ENCODE measurements at regions not wholly inside any gene's neighbourhood (a gene's known extent, or its start where the extent isn't known, plus 50 kb on each side); places are given as distances from the start of the nearest gene placed in this dataset.
"Not testable (repeated sequence)": the region's sequence is repeated elsewhere in the genome, so short reads cannot be mapped to it uniquely, and the experiment has no call there.

GRCh38 chr1:120557605-120558302 is 142.9 kb downstream of the NBPF8 start:
- DNase-seq = not testable (repeated sequence)

GRCh38 chr1:120558303-120559060 is 143.6 kb downstream of the NBPF8 start:
- DNase-seq = peak; percentile 5 to 47 (median 6)

- not testable (repeated sequence) for DNase-seq
Observed at GRCh38 chr1:120561767-120562166, 146.9 kb downstream of the NBPF8 start.

- DNase-seq = not testable (repeated sequence)
Observed at GRCh38 chr1:120565396-120565795, 150.6 kb downstream of the NBPF8 start.

- not testable (repeated sequence) for DNase-seq
Observed at GRCh38 chr1:120567620-120568019, 152.8 kb downstream of the NBPF8 start.

- DNase-seq = not testable (repeated sequence)
Observed at GRCh38 chr1:120575201-120575600, 148.5 kb upstream of the NBPF26 start.

- not testable (repeated sequence) for DNase-seq
Observed at GRCh38 chr1:120582135-120582534, 141.6 kb upstream of the NBPF26 start.

GRCh38 chr1:120586053-120586452 is 137.7 kb upstream of the NBPF26 start:
- DNase-seq = not testable (repeated sequence)

- not testable (repeated sequence) for DNase-seq
Observed at GRCh38 chr1:120588811-120589210, 134.9 kb upstream of the NBPF26 start.

- DNase-seq = not testable (repeated sequence)
Observed at GRCh38 chr1:120591774-120592173, 132.0 kb upstream of the NBPF26 start.

- DNase-seq = not testable (repeated sequence)
Observed at GRCh38 chr1:120592943-120593342, 130.8 kb upstream of the NBPF26 start.

- not testable (repeated sequence) for DNase-seq
Observed at GRCh38 chr1:120593648-120594047, 130.1 kb upstream of the NBPF26 start.

- DNase-seq = not testable (repeated sequence)
Observed at GRCh38 chr1:120598331-120598951, 125.3 kb upstream of the NBPF26 start.

GRCh38 chr1:120599511-120599910 is 124.2 kb upstream of the NBPF26 start:
- not testable (repeated sequence) for DNase-seq

- DNase-seq = not testable (repeated sequence)
Observed at GRCh38 chr1:120600442-120601041, 123.2 kb upstream of the NBPF26 start.

- DNase-seq = not testable (repeated sequence)
Observed at GRCh38 chr1:120607882-120608281, 115.9 kb upstream of the NBPF26 start.

GRCh38 chr1:120608314-120609014 is 115.3 kb upstream of the NBPF26 start:
- not testable (repeated sequence) for DNase-seq

- not testable (repeated sequence) for DNase-seq
Observed at GRCh38 chr1:120609015-120609573, 114.7 kb upstream of the NBPF26 start.

GRCh38 chr1:120609834-120610233 is 113.9 kb upstream of the NBPF26 start:
- DNase-seq = not testable (repeated sequence)

- DNase-seq = not testable (repeated sequence)
Observed at GRCh38 chr1:120614931-120615639, 108.7 kb upstream of the NBPF26 start.

GRCh38 chr1:120617493-120617892 is 106.3 kb upstream of the NBPF26 start:
- not testable (repeated sequence) for DNase-seq

All from activated CD4-positive, CD25-positive, alpha-beta regulatory T cell (primary cell).